HG02588 (cell line): ENCODE measurements at regions not wholly inside any gene's neighbourhood (a gene's known extent, or its start where the extent isn't known, plus 50 kb on each side); places are given as distances from the start of the nearest gene placed in this dataset.

ENCODE experiments used
- ATAC-seq: cut with Tn5 transposase; IDR thresholded peaks from one replicate; pipeline ENCODE4 v1.9.1; 2021; ENCODE audit warnings: mild to moderate bottlenecking, moderate library complexity; ENCODE audit not compliant: unreplicated experiment

DNA sequence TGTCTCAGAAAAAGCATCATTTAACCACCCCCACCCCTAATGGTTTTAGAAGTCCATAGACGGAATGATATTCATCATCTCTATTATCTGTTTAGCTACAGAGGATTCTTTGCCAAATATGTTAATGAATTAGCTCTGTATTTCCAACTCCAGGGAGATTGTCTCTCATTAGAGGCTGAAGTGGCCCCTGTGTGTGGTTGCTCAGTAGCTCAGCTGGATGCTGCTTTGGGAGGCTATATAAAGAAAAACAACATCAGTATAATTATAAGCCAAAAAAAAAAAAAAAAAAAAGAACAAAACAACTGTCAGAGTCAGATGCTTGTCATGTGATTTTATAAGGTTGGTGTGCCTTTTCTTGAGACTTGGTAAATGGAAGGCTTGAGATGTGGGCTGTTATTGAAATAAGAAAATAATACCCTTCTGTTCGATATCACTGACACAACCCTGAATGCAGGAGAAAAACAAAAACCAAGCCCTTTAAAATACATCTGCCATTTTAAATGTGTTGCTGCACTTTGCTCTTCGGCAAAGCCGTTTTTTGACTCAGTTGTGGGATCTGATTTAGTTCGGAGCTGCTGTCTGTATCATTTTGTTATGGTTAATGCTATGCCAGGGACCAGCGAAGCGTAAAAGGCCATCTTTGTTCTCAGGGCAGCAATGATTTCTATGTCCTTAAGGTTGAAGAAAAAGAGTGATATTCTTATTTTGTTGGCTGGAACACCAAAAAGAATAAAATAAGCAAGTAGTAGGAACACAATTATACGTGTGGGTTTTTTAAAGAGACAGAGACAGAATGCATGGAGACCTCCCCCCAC, 422.6 kb downstream of the QKI start:
- ATAC-seq, result no peak

DNA sequence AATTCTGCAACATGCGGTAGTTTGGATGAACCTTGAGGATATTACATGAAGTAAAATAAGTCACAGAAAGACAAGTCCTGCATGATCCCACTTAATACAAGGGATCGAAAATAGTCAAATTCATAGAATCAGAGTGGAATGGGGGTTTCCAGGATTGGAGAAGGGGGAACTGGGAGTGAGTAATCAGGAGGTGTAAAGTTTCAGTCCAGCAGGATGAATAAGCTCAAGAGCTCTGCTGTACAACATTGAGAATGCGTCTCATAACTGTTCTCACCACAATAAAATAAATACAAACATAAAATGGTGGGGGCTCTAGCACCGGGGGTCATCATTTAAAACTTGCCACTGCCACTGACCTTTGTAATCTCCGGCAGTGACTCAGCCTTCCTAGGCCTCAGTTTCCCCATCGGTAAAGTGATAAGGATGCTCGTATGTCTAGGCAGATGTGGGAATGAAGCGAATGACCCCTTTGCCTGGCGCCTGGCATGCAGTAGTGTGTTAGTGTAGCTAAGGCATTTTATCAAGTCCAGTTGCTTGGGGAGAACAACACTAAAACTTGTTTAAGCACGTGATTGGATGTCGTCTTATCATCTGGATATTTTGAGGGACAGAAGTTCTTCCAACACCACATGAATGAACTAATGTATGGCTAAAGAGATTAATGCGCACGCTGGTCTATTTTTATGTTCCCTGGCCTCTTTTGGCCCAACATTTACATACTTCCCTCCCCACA, 421.1 kb downstream of the QKI start:
- ATAC-seq, result no peak

- no peak for ATAC-seq
Measured at GRCh38 chr6:163834226-163834970, 419.9 kb downstream of the QKI start.

DNA sequence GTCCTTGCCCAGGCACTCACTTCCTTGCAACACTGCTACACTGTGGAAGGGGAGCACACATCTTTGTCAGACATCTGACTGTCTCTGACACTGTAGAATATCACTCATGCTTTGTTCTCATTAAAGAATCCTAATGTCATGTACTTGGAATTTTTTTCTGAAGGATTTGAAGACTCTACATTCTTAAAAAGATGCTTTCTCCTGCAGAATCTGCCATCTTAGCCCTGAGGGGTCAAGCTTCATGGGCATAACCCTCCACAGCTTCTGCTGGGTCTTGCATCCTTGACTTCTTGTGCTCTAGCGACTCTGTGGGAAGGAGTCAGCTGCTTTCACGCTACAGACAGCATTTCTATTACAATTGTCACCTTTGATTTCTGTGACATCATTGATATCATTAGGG, 417.2 kb downstream of the QKI start:
- no peak for ATAC-seq

GRCh38 chr6:163830641-163831040, 416.1 kb downstream of the QKI start:
- ATAC-seq, result no peak

DNA sequence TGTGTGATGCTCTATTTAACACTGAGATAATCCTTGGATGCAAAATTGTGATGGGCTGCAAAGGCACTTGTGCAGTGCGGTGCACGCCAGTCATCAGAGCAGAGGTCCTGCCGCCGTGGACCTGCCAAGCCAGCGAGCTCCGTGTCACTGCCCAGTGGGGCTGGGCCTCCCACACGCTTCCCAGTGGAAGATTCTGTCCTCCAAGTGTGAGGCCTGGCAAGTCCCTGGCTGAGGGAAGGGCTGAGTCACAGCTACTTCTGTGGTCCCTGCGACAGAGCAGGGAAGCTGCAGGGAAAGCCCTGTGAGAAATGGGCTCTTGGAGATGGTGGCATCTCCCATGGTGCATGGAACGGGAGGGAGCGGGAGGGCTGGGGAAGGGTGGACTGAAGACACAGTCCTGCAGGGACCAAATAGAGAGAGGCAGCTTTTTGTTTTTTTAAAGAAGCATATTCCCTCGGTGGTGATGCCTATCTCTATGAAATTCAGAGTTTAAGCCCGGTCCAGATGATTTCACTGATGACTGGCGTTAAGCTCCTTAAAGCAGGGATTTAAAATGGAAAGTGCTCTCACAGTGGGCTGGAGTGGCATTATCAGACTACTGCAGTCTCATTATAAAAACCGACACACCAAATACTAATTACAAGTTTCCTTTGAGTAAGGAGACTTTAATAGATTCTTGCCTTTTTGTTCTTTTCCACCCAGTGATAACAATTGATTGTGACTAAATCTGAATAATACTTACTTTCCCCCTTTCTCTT, 413.7 kb downstream of the QKI start:
- no peak for ATAC-seq

GRCh38 chr6:163827143-163827542, 412.6 kb downstream of the QKI start:
- ATAC-seq, result no peak

DNA sequence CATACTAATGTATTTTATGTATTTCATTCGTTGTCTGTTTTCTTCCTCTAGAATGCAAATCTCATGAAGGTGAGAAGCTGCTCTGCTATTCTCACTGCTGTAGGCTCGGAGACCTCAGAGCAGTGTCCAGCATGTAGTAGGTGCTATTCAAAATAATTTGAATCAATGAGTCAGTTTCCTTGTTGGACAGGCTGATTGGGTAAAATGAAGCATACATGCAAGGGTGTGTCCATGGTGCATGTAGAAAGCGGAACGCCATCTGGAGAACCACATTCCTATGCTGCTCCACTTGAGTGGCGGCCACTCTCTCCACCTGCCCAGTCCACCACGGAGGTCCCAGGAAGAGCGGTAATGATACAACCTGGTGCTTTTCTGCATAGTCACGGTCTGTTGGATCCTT, 412.1 kb downstream of the QKI start:
- no peak for ATAC-seq

- ATAC-seq, result no peak
Measured at GRCh38 chr6:163825033-163825432, 410.5 kb downstream of the QKI start.

- ATAC-seq, result no peak
Measured at GRCh38 chr6:163823577-163823976, 409.1 kb downstream of the QKI start.

- ATAC-seq, result no peak
Measured at GRCh38 chr6:163820745-163821458, 406.4 kb downstream of the QKI start.

DNA sequence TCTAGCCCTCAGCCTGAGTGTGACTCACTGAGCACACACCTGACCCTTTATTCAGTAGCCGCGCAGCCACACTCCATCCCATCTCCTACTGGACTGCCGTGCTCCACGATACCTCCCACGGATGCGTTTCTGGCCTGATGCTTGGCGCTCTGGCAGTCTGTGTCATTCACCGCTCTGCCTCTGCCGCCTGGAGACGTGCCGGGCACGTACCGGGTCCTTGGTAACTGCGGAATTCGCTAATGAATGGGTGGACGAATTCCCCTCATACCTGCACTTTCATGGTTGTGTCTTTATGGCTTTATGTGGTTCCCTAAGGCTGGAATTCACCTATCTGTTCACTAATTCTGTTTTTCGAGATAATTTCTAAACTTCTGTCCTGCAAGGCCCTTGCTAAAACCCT, 405.7 kb downstream of the QKI start:
- ATAC-seq, result no peak

GRCh38 chr6:163818719-163819118, 404.2 kb downstream of the QKI start:
- ATAC-seq, result no peak

GRCh38 chr6:163816441-163816840, 401.9 kb downstream of the QKI start:
- ATAC-seq, result no peak

DNA sequence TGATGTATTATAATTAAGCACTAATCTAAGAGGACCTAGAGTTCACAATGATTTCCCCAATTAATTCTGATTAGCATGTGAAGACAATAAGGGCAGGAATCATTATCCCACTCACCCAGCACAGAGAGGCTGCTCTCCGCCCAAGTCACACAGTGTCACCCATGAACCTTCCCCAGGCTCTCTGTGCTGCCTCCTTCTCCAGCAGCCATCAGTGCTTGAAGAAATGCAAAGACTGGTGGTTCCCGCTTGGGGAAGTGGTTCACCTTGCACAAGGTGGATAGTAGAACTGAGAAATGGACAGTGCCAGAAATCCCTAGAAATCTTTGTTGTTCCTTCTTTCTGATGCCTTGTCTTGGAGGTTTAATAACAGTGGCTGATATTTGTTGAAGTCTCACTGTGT, 401.3 kb downstream of the QKI start:
- ATAC-seq, result no peak

DNA sequence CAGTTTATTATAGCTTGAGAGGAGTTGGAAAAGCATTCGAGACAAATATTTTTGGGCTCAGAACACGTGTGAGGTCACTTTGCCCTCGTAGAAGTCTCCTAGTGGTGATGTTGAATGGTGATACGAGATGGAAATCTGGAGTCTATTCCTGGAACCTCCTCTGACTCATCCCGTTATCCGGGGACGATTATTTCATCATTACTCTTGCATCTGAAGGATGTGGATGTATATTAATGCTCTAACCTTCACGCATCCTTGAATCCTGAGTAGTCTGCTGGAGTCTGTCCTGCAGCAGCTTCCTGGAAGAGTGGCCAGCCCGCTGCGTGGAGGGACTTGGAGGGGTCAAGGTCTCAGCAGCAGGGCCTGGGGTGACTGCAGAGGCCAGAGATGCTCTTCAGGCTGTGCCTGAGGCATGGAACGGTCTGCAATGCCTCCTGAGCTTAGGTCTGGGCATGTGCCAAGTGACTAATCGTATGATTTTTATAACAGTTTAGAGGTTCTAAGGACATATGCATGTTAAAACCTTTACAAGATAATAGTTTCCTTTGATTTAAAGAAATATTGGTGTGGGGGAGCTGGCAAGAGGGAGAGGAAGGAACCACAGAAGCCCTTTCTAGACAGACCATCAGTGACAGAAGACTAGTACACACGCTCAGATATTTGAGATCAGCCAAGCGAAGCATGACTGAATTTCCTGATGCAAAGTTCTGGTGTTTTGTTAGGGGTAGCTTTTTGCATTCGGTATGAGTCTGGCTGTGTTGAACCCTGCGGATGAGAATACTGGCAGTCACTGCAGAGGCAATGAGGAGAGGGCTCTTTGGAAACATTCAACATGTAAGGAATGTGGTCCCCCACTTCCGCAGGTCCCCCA, 400.2 kb downstream of the QKI start:
- no peak for ATAC-seq

DNA sequence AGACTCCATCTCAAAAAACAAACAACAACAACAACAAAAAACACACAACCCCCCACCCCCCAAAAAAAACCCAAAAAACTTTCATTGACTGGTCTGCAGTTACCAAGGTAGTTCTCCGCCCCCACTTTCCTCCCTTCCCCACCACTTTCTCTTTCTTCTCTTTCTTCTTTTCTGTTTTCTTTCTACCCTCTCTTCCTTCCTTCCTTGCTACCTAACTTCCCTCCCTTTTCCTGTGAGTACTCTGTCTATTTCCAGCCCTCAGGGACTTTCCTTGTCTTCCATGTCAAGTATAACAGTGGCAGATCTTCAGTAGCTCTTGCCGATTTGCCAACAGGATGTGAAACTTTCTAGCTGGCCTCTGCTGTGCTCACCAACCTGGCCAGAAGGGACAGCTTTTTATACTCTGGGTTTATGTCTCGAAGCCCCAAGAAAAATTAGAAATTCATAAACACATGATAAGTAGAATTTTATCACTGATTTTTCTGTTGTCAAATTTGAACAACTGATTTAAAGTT, 399.5 kb downstream of the QKI start:
- peak; percentile 53 for ATAC-seq

DNA sequence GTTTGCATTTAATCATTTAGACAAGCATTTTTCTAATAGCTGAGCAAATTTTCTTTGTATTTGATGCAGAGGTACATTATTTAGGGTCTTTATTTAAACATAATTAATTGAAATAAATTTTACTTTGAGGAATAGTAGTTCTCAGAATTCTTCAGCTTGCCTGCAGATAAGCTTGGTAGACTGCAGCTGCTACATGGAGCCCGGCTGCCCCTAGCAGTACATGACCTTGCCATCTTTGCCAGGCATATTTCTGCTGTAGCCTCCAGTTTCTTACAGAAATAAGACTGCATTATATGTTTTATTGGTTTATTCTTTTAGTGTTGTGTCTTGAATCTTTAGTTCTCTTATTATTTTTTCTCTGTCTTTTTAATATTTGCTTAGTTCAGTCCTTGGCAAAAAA, 396.8 kb downstream of the QKI start:
- no peak for ATAC-seq

GRCh38 chr6:163809364-163809763, 394.8 kb downstream of the QKI start:
- no peak for ATAC-seq
